Uterus (tissue), 3 donors: ENCODE measurements at regions not wholly inside any gene's neighbourhood (a gene's known extent, or its start where the extent isn't known, plus 50 kb on each side); places are given as distances from the start of the nearest gene placed in this dataset.

Experiments
- DNase-seq, 2 donors: peaks; one replicate each; pipeline ENCODE4 v3.0.0-alpha.2; 2019 to 2020
- H3K27ac ChIP-seq, 2 donors: fragments of 200-600 bp; sonication (generic); 1 replicate in 1 of 2; 2 replicates in 1 of 2; pipeline ENCODE4 v1.5.1; 2016 to 2018
- H3K27me3 ChIP-seq, 2 donors: fragments of 200-600 bp; sonication (generic); one replicate each; pipeline ENCODE4 v1.5.1; 2018 to 2019; ENCODE audit warnings: control low read depth in 1 of 2
- H3K36me3 ChIP-seq, 2 donors: fragments of 200-600 bp; sonication (generic); one replicate each; pipeline ENCODE4 v1.5.1; 2019; ENCODE audit warnings: control low read depth in 1 of 2
- H3K4me1 ChIP-seq, 2 donors: fragments of 200-600 bp; sonication (generic); one replicate each; pipeline ENCODE4 v1.5.1; 2018 to 2019; ENCODE audit warnings: control low read depth in 1 of 2
- H3K4me3 ChIP-seq, 2 donors: fragments of 200-600 bp; sonication (generic); 1 replicate in 1 of 2; 2 replicates in 1 of 2; pipeline ENCODE4 v1.5.1; 2018 to 2019; ENCODE audit warnings: mild to moderate bottlenecking in 1 of 2
- H3K9me3 ChIP-seq, 2 donors: fragments of 200-600 bp; sonication (generic); one replicate each; pipeline ENCODE4 v1.5.1; 2019; ENCODE audit warnings: control low read depth in 1 of 2
- POLR2A ChIP-seq, 2 donors: fragments of 450-650 bp; IDR thresholded peaks; one replicate each; pipeline ENCODE4 v1.6.1; 2016; ENCODE audit warnings: antibody characterized with exemption in 2 of 2, mild to moderate bottlenecking in 1 of 2, moderate library complexity in 1 of 2
- intact Hi-C: fragments of 100-400 bp; cut with DNase I; formaldehyde crosslinking; loops from one replicate; pipeline ENCODE4 v1.15.1; 2023; ENCODE audit warnings: low total_unique reads
- TF ChIP-seq, protein P1 (sequence below), 4 experiments: fragments of 200-600 bp in 2 of 4; fragments of 450-650 bp in 2 of 4; sonication (generic) in 2 of 4; IDR thresholded peaks; one replicate each; pipeline ENCODE4 v1.5.1; 2016 to 2019; ENCODE audit warnings: antibody characterized with exemption in 4 of 4, mild to moderate bottlenecking in 2 of 4, moderate library complexity in 1 of 4
- donor health status: DM: yes; HTN: yes; CAD: no.

- Histone ChIP-seq H3K27me3 (no peaks in the 10 kb centered on the region), H3K36me3 (no peaks in the 10 kb centered on the region), H3K4me1 (no peaks in the 10 kb centered on the region), H3K27ac (no peak overlapping the region), H3K4me3 (no peak overlapping the region), H3K9me3 (no peaks in the 10 kb centered on the region)
- intact Hi-C loops: no loop called here
- DNase-seq: no peak
- no peak for TF ChIP-seq POLR2A (IDR thresholded peaks at IDR 0.05)
- TF ChIP-seq, protein P1, sequence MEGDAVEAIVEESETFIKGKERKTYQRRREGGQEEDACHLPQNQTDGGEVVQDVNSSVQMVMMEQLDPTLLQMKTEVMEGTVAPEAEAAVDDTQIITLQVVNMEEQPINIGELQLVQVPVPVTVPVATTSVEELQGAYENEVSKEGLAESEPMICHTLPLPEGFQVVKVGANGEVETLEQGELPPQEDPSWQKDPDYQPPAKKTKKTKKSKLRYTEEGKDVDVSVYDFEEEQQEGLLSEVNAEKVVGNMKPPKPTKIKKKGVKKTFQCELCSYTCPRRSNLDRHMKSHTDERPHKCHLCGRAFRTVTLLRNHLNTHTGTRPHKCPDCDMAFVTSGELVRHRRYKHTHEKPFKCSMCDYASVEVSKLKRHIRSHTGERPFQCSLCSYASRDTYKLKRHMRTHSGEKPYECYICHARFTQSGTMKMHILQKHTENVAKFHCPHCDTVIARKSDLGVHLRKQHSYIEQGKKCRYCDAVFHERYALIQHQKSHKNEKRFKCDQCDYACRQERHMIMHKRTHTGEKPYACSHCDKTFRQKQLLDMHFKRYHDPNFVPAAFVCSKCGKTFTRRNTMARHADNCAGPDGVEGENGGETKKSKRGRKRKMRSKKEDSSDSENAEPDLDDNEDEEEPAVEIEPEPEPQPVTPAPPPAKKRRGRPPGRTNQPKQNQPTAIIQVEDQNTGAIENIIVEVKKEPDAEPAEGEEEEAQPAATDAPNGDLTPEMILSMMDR (IDR thresholded peaks at IDR 0.05): no peak
Observed at GRCh38 chr9:96068511-96068910, 193.0 kb downstream of the ERCC6L2 start.

DNA sequence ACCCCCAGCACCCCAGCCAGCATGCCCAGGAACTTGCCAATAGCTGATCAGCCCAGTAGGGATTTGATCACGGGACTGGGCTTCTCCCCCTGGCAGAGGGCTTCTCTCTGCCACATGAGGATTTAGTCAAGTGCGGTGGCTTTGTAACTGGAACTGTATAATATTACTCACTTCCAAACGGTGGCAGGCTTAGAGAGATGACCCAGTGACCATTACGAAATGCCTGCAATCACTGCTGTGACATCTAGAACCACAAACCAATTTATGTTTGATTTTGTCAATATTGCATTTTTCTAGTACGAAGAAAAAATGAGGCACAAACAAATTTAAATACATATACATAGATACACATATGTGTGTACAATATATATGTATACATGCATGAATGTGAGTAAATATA is 192.1 kb downstream of the ERCC6L2 start:
- TF ChIP-seq, protein P1 (IDR thresholded peaks at IDR 0.05): no peak
- no peak for TF ChIP-seq POLR2A (IDR thresholded peaks at IDR 0.05)
- Histone ChIP-seq H3K27ac (no peak overlapping the region), H3K36me3 (no peaks in the 10 kb centered on the region)

DNA sequence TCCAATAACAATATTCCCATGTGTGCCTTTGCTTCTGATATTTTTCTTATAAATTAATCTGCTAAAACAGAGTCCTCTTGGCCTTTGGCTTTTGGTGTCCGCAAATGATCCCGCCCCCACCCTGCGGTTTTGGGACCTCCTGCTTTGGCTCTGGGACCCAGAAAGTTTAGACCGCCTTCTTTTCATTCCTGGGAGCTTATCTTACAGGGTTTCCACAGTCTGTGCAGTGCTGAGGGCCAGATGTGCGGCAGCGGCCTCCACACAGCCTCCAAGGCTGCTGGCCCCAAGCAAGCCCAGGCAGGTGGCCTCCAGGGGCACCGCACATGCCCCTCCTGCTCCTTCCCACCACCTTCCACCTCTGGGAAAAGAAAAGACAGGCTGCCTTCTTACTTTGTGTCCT is 191.5 kb downstream of the ERCC6L2 start:
- Histone ChIP-seq H3K9me3 (no peaks in the 10 kb centered on the region), H3K4me1 (no peaks in the 10 kb centered on the region), H3K36me3 (no peaks in the 10 kb centered on the region), H3K27me3 (no peaks in the 10 kb centered on the region), H3K27ac (no peak overlapping the region), H3K4me3 (no peak overlapping the region)
- TF ChIP-seq POLR2A (IDR thresholded peaks at IDR 0.05): no peak
- TF ChIP-seq, protein P1 (IDR thresholded peaks at IDR 0.05): no peak
- intact Hi-C loops: no loop called here
- DNase-seq: no peak

More for the DNA sequence above, 192.1 kb downstream of the ERCC6L2 start:
- Histone ChIP-seq H3K27me3 (no peaks in the 10 kb centered on the region), H3K9me3 (no peaks in the 10 kb centered on the region), H3K4me3 (no peak overlapping the region), H3K4me1 (no peaks in the 10 kb centered on the region)
- intact Hi-C loops: no loop called here
- DNase-seq: no peak

DNA sequence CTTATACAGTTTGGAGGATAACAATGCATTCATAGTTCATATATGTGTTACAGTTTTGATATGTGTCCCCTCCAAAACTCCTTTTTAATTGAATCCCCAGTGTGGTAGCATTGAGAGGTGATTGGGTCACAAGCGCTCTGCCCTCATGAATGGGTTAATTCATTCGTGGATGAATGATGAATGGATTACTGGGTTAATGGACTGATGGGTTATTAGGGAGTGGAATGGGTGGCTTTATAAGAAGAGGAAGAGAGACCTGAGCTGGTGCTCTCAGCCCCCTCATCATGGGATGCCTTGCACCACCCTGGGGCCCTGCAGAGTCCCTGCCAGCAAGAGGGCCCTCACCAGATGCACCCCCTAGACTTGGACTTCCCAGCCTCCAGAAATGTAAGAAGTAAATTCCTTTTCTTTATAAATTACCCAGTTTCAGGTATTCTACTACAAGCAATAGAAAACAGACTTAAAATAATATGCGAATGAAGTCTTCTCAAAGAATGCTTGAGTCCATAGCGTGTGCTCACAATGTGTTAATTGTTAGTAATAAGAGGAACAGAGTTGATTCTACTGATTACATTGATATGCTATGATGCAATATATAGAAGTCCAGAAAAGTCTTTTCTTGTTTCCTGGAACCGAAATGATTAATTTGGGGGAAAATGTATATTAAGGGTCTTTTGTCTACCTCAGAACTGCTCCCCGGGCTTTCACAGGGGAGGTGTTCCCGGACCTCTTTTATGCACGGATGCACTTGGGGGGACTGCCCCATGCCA is 190.2 kb downstream of the ERCC6L2 start:
- no peaks in the 10 kb centered on the region for H3K4me1 ChIP-seq
- TF ChIP-seq, protein P1 (IDR thresholded peaks at IDR 0.05): no peak
- no peak for TF ChIP-seq POLR2A (IDR thresholded peaks at IDR 0.05)
- no peak overlapping the region for H3K4me3 ChIP-seq
- DNase-seq: no peak
- no peaks in the 10 kb centered on the region for H3K9me3 ChIP-seq
- no peaks in the 10 kb centered on the region for H3K27me3 ChIP-seq
- no peaks in the 10 kb centered on the region for H3K36me3 ChIP-seq
- intact Hi-C loops: no loop called here
- no peak overlapping the region for H3K27ac ChIP-seq

GRCh38 chr9:96064826-96065481 is 189.5 kb downstream of the ERCC6L2 start:
- no peak overlapping the region for H3K27ac ChIP-seq
- no peaks in the 10 kb centered on the region for H3K4me1 ChIP-seq
- intact Hi-C loops: no loop called here
- no peaks in the 10 kb centered on the region for H3K27me3 ChIP-seq
- H3K36me3 ChIP-seq: no peaks in the 10 kb centered on the region
- H3K9me3 ChIP-seq: no peaks in the 10 kb centered on the region
- TF ChIP-seq, protein P1 (IDR thresholded peaks at IDR 0.05): no peak
- no peak for TF ChIP-seq POLR2A (IDR thresholded peaks at IDR 0.05)
- DNase-seq: no peak
- no peak overlapping the region for H3K4me3 ChIP-seq
